CD4-positive, alpha-beta T cell treated with Interferon alpha-2 for 1 hour (primary cell): ENCODE measurements at regions not wholly inside any gene's neighbourhood (a gene's known extent, or its start where the extent isn't known, plus 50 kb on each side); places are given as distances from the start of the nearest gene placed in this dataset.
"Not testable (repeated sequence)": the region's sequence is repeated elsewhere in the genome, so short reads cannot be mapped to it uniquely, and the experiment has no call there.

ENCODE experiments used
- DNase-seq, 2 donors: peaks; one replicate each; pipeline ENCODE4 v3.0.0-alpha.2; 2020 to 2022

DNA sequence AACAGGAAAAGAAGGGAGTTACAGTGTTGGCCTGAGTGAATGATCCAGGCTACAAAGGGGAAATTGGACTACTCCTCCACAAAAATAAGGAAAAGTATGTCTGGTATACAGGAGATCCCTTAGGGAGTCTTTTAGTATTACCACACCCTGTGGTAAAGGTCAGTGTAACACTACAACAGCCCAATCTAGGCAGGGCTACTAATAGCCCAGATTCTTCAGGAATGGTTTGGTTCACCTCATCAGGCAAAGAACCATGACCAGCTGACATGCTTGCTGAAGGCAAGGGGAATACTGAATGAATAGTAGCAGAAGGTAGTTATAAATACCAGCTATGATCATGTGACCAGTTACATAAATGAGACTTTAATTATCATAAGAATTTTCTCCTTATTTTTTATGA is 372.6 kb upstream of the ATP11B start:
- no peak for DNase-seq

DNA sequence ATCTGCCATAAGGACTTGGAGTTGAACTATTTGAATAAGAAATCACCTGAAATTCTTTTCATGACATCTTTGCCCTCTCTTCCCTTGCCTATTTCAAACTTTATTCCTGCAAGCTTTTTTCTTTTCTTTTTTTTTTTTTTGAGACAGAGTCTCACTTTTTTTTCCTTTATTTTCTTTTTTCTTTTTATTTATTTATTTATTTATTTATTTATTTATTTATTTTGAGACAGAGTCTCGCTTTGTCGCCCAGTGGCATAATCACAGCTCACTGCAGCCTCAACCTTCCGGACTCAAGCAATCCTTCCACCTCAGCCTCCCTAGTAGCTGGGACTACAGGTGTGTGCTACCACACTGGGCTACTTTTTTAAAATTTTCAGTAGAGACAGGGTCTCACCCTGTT is 369.3 kb upstream of the ATP11B start:
- DNase-seq, result no peak

DNA sequence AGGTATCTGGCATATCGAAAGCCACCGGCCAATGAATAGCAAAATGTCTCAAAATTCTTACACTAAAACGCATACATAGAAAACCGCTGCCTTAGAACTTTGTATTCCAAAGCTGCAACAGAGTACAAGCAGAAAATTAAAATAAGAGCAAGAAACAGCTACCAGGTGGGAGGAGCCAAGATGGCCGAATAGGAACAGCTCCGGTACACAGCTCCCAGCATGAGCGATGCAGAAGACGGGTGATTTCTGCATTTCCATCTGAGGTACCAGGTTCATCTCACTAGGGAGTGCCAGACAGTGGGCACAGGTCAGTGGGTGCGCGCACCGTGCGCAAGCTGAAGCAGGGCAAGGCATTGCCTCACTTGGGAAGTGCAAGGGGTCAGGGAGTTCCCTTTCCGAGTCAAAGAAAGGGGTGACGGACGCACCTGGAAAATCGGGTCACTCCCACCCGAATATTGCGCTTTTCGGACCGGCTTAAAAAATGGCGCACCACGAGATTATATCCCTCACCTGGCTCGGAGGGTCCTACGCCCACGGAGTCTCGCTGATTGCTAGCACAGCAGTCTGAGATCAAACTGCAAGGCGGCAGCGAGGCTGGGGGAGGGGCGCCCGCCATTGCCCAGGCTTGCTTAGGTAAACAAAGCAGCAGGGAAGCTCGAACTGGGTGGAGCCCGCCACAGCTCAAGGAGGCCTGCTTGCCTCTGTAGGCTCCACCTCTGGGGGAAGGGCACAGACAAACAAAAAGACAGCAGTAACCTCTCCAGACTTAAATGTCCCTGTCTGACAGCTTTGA is 367.2 kb upstream of the ATP11B start:
- not testable (repeated sequence) for DNase-seq

DNA sequence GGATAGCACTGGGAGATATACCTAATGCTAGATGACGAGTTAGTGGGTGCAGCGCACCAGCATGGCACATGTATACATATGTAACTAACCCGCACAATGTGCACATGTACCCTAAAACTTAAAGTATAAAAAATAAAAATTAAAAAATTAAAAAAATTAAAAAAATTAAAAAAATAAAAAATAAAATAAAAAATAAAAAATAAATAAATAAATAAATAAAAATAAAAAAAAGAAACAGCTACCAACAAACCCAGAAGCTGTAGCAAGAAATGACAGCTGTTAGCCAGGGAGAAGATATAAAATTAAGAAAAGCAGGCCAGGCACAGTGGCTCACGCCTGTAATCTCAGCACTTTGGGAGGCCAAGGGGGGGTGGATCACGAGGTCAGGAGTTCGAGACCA is 361.3 kb upstream of the ATP11B start:
- not testable (repeated sequence) for DNase-seq

DNA sequence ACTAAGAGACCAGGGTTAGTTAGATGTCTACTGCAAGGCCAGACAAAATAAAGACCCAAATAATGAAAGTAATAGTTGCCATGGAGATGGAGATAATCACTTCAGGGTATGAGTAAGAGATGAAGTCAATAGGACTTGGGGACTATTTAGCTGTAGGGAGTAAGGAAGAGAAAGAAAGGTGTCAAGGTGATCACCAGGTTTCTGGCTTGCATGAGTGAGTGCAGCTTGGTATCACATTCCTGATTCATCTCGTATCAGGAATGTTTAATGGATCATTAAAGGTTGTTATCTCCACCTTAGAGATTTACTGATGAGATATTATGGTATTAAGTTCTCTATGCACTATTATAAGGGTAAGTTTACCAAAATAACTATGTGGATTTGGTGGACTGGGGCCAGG is 357.4 kb upstream of the ATP11B start:
- DNase-seq, result no peak

DNA sequence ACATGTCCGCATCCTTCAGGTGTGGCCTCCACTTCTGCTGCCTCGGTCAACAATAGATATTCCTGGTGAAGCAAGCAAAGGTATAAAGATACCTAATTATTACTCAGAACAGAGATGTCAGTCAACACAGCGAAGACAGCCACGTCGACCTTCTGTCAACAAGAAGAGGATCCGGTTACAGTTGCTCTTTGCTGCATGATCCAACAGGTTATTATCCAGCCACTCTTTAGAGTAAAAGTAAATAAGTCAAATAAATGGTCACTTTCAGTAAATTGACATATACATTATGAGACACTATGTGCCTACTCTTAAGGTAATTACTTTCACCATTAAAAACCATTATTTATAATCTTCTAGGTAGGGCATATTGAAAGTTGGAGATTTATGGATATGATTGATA is 356.8 kb upstream of the ATP11B start:
- no peak for DNase-seq

DNA sequence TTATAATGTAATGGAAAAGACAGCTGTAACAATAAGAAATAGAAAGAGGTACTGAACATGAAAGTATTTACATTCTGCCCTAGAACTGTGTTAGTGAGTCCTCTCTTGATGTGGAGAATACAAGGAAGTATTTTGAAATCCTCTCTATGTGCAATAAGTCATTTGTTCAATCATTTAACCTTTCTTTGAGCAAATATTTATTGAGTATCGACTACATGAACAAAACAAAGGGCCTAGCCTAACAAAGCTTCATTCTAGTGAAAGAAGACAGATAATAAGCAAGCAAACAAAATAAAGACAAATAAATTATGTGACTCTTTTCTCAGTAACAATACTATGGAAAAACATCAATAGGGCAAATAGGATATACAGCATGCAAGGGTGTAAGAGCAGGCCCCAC is 354.9 kb upstream of the ATP11B start:
- DNase-seq, result no peak

DNA sequence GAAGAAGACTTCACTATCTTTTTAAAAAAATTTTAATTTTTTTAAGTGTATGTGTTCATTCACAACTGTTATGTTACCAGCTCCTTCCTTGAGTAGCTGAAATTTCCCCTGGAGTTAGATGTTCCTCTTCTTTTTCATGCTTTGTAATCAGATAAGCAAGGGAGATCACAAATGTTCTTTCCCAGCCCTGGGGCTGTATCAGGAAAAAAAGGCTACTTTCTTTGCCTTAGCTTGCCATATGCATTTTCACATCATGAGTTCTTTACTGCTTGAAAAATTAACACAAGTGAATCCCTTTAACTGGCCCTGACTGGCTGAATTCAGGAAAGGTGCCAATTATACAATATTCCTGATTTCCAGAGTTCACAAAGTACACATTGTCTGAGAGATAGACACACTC is 353.2 kb upstream of the ATP11B start:
- DNase-seq, result no peak

DNA sequence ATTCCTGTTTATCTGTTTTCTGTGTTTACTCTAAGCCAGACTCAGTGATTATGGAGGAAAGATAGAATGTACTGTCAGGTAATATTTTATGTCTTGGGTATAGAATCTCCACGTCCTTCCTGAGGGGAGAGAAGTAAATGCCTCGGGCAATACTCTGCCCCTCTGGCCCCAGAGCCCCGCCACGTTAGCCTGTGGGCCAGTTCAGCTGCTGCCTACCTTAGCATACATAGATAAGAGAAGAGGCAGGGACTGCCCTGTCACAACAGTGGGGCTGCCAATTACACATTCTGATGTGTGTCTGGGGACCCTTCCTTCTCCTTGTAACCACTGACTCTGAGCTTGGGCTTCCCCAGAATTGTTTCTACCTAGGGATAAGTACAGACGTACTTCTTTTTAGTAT is 347.7 kb upstream of the ATP11B start:
- DNase-seq, result no peak

DNA sequence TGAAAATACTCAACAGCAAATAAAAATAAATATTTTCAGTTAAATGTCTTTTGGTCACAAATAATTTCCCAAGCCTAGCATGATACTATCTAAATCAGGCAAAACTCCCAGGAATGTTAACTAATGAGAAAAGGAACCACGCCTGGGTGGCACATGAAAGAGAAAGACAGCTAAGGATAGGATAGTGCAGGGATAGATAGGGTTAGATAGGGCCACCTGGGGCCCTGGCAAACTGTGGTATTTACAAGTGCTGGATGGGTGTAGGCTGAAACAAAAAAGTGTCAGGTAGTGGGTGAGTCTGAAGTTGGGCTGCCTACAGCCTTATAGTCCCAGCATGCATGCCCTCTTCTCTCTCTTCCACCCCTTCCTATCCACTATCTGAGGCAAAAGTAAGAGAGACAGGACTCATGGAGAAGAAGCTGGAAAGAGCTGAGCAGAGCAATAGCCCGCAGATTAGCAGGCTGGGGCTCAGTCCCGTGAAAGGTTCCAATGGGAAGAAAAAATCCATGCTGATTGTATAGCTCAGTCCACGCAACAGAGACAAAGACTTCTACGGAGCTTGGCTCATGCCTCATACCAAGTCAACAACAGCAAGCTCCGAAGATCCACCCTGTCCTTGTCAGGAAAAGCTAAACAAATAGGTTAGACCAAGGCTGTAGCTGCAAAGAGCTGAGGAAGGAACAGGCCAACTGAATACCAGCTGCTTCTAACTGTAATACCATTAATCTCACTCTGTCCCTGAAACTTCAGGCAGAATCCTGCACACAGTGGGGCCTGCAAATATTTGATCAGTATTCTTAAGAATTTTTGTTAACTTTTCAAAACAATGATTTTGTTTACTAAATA is 342.1 kb upstream of the ATP11B start:
- no peak for DNase-seq

DNA sequence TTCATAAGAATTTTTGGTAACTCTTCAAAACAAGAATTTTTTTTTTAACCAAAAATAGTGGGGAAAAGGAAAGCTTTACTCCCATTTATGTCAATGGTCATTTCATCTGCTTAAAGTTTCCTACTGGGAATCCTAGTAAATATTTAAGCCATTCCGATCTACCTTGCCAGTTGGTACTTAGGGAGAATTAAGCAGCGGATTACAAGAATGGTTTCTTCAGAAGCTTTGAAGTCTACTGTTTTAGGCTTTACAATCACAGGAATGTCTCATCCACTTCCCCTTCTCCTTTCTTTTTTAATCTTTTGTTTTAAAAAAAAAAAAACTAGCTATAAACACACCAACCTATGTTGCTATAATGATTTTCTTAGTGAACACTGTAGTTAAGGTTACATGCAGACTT is 341.4 kb upstream of the ATP11B start:
- no peak for DNase-seq

DNA sequence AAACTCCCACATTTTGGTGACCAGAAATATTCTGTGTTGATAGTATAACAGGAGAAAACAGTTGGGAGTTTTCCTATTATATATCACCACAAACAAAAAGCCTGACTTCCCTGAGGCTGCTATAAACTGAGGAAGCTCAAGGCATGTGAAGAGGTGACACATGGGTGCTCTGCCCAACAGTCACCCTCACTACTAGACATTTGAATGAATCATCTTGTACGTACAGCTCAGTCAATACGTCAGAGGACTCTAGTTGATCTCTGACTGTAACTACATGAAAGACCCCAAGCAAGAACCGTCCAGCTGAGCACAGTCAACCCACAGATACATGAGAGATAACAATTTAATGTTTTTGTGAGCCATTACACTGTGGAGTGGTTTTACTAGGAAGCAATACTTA is 338.3 kb upstream of the ATP11B start:
- DNase-seq, result no peak

DNA sequence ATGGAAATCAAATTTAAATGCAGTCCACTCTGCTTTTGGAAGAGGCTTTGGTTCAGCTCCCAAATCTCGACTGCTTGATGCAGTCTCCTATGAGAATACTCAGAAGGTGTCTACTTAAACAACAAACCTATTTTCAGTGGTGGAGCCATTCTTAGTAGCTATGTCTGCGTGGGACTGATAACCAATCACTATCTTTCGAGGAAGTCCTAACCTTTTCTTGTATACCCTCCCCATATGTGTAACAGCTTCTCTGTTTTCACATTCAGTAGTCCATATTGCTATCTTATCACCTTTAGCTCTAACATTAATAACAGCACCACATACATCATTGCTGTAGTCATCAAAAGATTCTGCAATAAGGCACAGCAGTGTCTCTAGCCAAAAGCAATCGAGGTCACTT is 333.0 kb upstream of the ATP11B start:
- DNase-seq, result no peak

DNA sequence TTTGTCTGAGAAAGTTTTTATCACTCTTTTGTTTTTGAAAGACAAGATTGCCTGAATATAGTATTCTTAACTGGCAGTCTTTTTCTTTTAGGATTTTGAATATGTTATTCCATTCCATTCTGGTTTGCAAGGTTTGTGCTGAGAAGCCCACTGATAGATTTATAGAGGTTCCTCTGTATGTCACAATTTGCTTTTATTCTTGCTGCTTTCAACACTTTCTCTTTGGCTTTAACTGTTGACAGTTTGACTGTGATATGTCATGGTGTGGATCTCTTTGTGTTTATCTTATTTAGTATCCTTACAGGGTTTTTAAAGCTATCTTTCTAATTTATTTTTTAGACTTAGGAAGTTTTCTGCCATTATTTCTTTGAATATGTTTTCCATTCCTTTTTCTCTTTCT is 331.2 kb upstream of the ATP11B start:
- no peak for DNase-seq

DNA sequence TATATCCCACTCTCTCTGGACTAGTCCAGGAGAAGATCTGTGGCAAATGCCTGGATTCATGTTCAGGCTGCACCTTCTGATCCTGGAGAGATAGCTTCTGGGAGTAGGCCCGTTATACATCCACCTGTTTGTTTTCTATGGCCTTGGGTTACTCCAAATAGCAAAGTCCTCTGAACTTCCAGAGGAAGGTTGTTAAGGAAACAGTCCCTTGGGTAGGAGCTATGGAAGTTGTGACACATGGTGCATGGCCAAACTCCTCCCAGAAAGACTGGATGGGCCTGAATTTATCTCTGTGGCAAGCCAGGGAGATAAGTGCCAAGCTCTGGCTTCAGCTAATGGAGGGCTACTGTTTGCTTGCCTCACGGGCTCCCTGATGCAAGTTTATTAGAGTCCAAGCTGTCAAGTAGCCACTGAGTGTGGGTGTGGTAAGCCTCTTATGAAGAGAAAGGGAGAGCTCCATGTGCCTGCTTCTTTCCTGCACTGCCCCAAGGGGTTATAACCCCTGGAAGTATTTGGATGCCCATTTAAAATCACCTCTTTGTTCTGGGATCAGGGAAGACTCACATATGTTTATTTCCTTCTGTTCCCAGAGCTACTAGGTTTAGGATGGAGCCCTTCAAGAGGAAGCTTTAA is 328.7 kb upstream of the ATP11B start:
- no peak for DNase-seq

DNA sequence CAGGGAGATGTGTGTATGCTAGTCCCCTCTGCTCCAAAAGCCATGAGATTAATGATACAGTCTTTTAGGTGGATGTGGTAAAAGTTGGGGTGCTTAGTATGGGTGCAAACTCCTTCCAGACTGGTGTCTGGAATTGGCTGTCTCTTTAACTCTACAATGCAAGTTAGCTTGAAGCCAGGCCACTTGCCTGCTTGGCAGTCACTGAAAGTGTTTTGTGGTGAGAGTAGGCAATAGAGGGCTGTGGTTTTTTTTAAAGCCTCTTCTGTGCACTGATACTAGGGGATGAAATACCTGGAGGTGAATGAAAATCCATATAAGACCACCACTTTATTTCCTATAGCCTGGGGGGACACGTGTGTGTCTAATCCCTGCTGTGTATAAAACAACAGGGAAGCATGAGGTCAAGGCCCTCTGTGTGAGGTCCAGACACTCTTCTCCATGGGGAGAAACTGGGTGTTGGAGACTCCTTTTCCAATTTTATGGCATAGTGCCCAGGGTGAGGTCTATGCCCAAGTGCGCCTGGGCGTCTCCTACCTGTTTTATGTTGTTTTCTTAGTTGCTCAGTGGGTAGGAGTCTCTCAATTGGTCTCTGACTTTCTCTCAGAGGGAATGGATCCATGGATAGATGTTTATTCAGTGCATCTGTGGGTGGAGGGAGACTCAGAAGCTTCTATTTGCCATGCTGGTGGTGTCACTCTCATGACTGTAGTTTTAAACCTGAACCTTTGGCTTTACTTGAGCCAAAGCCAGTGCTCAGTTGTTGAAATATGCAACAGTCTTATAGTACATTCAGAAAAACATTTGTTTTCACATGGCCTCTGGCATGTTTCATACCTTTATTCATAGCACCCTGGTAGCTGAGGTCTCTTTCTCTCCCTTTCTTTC is 327.8 kb upstream of the ATP11B start:
- no peak for DNase-seq

DNA sequence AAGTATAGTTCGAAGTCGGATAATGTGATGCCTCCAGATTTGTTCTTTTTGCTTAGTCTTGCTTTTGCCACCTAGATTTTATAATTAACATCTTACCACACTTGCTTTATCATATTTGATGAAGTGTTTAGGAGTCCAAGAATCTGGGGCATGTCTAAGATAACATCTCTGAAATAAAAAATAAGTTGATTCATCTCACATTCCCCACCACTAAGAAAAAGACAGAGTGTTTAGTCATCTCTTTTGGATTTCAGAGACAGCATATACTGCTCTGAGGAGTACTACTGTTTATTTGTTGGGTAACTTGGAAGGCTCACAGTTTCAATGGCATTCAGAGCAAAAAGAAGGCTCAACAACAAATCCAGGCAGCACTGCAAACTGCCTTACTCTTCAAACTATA is 324.2 kb upstream of the ATP11B start:
- no peak for DNase-seq

DNA sequence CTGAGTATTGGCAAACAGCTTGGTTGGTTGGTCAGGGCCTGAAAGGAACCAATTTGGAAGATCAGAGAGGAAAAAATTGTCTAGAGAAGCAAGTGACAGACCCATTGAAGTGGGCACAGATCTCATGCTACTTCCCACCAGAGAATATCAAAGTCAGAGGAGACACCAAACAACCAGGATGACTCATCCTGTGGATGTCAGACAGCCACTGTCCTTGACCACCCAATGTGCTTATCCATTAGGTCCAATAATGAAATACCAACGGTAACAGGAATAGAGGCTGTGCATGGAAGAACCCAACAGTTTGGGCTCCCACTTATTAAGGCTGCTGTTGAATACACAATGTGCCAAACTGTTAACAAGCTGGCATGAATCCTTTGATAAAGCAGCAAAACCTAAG is 323.1 kb upstream of the ATP11B start:
- DNase-seq, result no peak

DNA sequence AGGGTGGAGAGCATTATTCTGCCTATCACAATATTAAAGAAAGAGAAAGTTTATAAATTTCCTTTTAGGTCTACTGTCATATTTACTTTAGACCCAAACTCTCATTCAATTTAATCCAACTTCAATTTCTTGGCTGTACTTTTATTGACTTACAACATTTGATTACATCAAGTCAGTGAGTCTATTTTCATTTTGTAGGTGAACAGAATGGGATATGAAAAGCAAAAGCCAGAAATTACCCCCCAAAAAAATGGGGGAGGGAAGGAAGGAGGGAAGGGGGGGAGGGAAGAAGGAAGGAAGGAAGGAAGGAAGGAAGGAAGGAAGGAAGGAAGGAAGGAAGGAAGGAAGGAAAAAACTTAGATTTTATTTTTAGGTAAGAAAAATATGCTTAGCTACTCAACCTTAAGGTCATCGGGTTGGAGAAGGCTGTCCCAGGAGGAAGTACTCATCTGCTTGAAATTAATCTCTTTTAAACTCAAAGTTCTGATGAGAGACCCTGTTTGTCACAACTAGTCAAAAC is 320.1 kb upstream of the ATP11B start:
- no peak for DNase-seq

DNA sequence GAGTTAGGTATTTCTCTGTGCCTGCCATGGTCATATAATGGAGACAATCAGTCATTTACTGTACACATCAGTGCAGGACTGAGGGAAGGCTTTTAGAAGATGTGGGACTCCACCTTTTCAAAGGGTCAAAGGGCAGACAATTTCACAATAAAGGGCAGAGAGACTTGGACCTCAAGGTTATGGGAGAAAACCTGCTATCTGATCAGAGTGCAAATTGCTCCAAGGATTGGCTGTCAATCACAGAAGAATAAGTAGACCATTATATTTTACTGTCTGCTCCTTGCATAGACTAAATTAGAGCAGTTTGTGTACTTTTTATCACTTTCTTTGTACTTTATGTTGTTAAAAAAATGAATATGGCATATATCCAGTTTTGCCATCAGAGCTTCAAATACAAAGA is 314.9 kb upstream of the ATP11B start:
- no peak for DNase-seq

DNA sequence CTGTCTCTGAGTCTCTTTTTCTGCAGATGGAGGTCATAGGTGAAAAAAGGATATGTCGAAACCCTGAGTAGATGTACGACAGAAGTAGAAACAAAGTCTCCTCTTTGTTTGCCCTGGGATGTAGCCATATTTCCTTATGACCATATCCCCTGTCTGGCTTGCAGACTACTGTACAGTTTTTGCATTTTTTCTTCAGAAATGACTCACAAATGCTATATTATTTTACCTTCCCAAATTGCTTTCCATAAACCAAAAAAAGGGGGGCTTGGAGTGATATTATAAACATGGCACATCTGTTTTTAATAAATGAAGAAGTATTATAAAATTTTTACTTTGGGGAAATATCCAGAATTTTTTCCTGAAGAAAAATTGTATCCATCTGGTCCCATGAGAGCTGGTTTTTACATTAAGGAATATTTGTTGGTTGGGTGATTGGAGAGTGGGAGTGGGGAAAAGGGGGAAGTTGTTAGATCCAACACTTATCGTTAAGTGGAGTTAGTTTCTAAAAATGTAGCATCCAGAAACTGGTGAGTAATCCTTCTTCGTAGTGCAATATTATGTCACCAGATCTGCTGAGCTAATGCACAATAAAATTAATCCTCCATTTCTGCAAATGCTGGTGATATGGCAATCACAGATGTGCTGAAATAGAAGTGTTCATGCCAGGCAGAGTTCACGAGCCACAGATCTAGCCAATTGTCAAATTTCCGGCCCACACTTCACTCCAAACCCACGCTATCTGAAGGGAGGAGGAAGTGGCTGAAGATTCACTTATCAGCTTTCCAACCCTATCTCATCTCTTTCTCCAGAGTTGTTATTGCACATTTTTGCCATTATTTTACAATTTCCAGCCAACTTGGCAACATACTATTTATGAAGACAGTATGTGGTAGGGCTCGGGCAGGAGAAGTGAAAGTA is 313.6 kb upstream of the ATP11B start:
- no peak for DNase-seq

DNA sequence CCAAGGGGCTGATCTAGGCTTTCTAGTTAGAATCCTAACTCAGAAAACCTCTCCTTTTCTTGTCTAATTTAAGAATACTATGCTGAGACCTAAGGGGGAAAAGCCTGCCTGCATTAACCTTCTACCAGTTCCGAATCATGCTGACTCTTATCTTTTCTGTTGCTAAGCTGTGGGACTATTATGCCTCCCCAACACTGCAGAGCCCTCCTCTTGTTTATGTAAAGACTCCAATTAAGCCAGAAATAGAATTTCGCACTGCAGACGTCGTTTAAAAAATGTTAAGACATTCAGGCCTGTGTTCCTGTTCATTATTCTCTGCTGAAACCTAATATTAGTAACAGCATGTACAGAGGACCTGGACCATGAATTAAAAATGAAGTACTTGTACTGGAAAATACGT is 310.6 kb upstream of the ATP11B start:
- no peak for DNase-seq
